ENCODE measurements at regions not wholly inside any gene's neighbourhood (a gene's known extent, or its start where the extent isn't known, plus 50 kb on each side); places are given as distances from the start of the nearest gene placed in this dataset.

- ChIA-PET POLR2A (no interaction called here), CTCF (ENCODE audit: low intra/inter-chr PET ratio) (no interaction called here)
- H3K36me3 ChIP-seq (ENCODE audit: control insufficient read depth, insufficient read depth, low read length) = no peaks in the 10 kb centered on the region
- DNase-seq (ENCODE audit: extremely low read depth in 1 of 4, low spot score in 3 of 4) (no peak), FAIRE-seq (no peak), ATAC-seq (peak; percentile 26; the same call in 1 of the 3 replicates)
- 2% methylated on average over 7 of the region's 8 CpGs for WGBS (ENCODE audit: insufficient coverage, low coverage, missing lambda C conversion rate)
- TF ChIP-seq MTF1 (CRISPR knock-in tag; IDR thresholded peaks at IDR 0.05; ENCODE audit: borderline replicate concordance) (no peak), HNRNPH1 (optimal IDR thresholded peaks at IDR 0.05; ENCODE audit: low read depth, low read length) (no peak), MITF (IDR thresholded peaks at IDR 0.05) (no peak), BDP1 (IDR thresholded peaks at IDR 0.05; ENCODE audit: insufficient read depth, insufficient read length) (no peak), NR4A1 (CRISPR knock-in tag; IDR thresholded peaks at IDR 0.05) (no peak), NR4A1 (tag; IDR thresholded peaks at IDR 0.05) (no peak), GTF2B (IDR thresholded peaks at IDR 0.05; ENCODE audit: extremely low read depth, insufficient read length) (no peak), NCOA1 (IDR thresholded peaks at IDR 0.05; ENCODE audit: low read depth) (no peak), FUS (optimal IDR thresholded peaks at IDR 0.05; ENCODE audit: low read depth, low read length) (no peak), SRSF3 (IDR thresholded peaks at IDR 0.05; ENCODE audit: insufficient read depth, low read length) (no peak), MECOM (CRISPR knock-in tag; IDR thresholded peaks at IDR 0.05) (no peak), CCAR2 (IDR thresholded peaks at IDR 0.05; ENCODE audit: low read depth, low read length) (no peak), DNMT1 (IDR thresholded peaks at IDR 0.05) (no peak), ZNF76 (CRISPR knock-in tag; IDR thresholded peaks at IDR 0.05; ENCODE audit: borderline replicate concordance) (no peak), ZNF75A (CRISPR knock-in tag; IDR thresholded peaks at IDR 0.05) (no peak), TAF1 (IDR thresholded peaks at IDR 0.05; ENCODE audit: control insufficient read depth, extremely low read depth, insufficient read depth, low read length, severe bottlenecking) (no peak), SMARCE1 (IDR thresholded peaks at IDR 0.05) (no peak), ZNF280A (IDR thresholded peaks at IDR 0.05; ENCODE audit: low read depth, partially characterized antibody) (no peak), SRF (CRISPR knock-in tag; IDR thresholded peaks at IDR 0.05) (no peak)
- no TSS peak for BruUV-seq (replicated peaks)
- intact Hi-C loops (cut with micrococcal nuclease) = no loop called here
- H3K9me3 ChIP-seq (replicated peaks; ENCODE audit: control insufficient read depth, insufficient read depth, low read depth, low read length) = no peaks in the 10 kb centered on the region
- in situ Hi-C loops (cut with MboI) = no loop called here
- H4K20me1 ChIP-seq (replicated peaks; ENCODE audit: control insufficient read depth, insufficient read depth, low read length) = no peaks in the 10 kb centered on the region; the same call in 1 of the 2 replicates
- H3K9me1 ChIP-seq (ENCODE audit: control insufficient read depth, insufficient read depth, low read length) = no peaks in the 10 kb centered on the region
- no peak overlapping the region for H3K9ac ChIP-seq (ENCODE audit: insufficient read depth in 1 of 2, low read depth in 2 of 2, low read length in 2 of 2)
- no peak overlapping the region for H3K4me3 ChIP-seq
- H3K79me2 ChIP-seq (ENCODE audit: control insufficient read depth, insufficient read depth, low read length) = no peaks in the 10 kb centered on the region
- peaks cover 0 to 39% of the 10 kb centered on the region in 2 experiments; a peak in 2 of 5 replicates for H3K27me3 ChIP-seq (ENCODE audit: control insufficient read depth in 2 of 2, insufficient read depth in 2 of 2, low read length in 2 of 2)
- no peak overlapping the region for H2AFZ ChIP-seq (ENCODE audit: low read depth, low read length)
- no peaks in the 10 kb centered on the region for H3K4me1 ChIP-seq (replicated peaks in 1 of 2; ENCODE audit: control insufficient read depth in 2 of 2, insufficient read depth in 2 of 2, low read length in 2 of 2)
- H3K27ac ChIP-seq (ENCODE audit: extremely low read depth, low read depth, low read length) = no peak overlapping the region
- H3K4me2 ChIP-seq (ENCODE audit: insufficient read depth, low read length) = no peak overlapping the region
These were observed 168.6 kb downstream of the INHBB start for GRCh38 chr2:120514521-120514920.
